ENCODE measurements at regions not wholly inside any gene's neighbourhood (a gene's known extent, or its start where the extent isn't known, plus 50 kb on each side); places are given as distances from the start of the nearest gene placed in this dataset.

DNA sequence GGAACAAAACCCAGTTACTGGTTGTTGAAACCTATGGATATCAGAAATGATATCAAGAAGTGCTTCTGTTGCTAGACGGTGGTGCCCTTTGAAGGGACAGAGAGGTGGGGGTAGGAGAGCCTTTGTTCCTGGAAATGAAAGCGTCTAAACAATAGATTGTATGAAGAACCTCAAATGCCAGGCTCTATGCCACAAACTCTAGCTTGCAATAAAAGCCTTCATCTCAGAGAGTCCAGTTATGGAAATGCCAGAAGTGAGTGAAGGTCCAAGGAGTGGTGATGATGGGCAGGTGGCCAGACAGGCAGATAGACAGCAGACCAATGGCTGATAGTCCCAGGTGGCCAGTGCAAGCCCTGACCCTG is 414.1 kb upstream of the PROX1 start:
- Mint-ChIP-seq H3K27ac (no peak overlapping the region), H3K4me3 (no peak overlapping the region), H3K36me3 (ENCODE audit: low read depth) (no peaks in the 10 kb centered on the region), H3K9me3 (peaks cover 7% of the 10 kb centered on the region), H3K27me3 (peaks cover 9% of the 10 kb centered on the region), H3K4me1 (ENCODE audit: low read depth) (no peaks in the 10 kb centered on the region)
- no peak overlapping the region for H3K4me3 ChIP-seq (ENCODE audit: low read length)
- TF ChIP-seq, protein P1, sequence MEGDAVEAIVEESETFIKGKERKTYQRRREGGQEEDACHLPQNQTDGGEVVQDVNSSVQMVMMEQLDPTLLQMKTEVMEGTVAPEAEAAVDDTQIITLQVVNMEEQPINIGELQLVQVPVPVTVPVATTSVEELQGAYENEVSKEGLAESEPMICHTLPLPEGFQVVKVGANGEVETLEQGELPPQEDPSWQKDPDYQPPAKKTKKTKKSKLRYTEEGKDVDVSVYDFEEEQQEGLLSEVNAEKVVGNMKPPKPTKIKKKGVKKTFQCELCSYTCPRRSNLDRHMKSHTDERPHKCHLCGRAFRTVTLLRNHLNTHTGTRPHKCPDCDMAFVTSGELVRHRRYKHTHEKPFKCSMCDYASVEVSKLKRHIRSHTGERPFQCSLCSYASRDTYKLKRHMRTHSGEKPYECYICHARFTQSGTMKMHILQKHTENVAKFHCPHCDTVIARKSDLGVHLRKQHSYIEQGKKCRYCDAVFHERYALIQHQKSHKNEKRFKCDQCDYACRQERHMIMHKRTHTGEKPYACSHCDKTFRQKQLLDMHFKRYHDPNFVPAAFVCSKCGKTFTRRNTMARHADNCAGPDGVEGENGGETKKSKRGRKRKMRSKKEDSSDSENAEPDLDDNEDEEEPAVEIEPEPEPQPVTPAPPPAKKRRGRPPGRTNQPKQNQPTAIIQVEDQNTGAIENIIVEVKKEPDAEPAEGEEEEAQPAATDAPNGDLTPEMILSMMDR (IDR thresholded peaks at IDR 0.05): no peak
- no peak overlapping the region for H3K27ac ChIP-seq (ENCODE audit: low read depth in 1 of 2, low read length in 2 of 2)
- peaks cover 0 to 6% of the 10 kb centered on the region in 2 experiments for H3K9me3 ChIP-seq (ENCODE audit: control insufficient read depth in 1 of 2, insufficient read depth in 1 of 2, low read length in 2 of 2)
- ChIA-PET POLR2A (no interaction called here), CTCF (no interaction called here)
- H3K4me1 ChIP-seq (ENCODE audit: insufficient read depth, low read length): no peaks in the 10 kb centered on the region
- ATAC-seq (ENCODE audit: poor library complexity) (no peak), DNase-seq (no peak)
- H3K36me3 ChIP-seq (ENCODE audit: insufficient read depth, low read length): no peaks in the 10 kb centered on the region
- no peaks in the 10 kb centered on the region for H3K27me3 ChIP-seq (ENCODE audit: control insufficient read depth in 1 of 2, insufficient read depth in 2 of 2, low read length in 2 of 2)
- intact Hi-C loops (cut with DNase I, micrococcal nuclease): no loop called here

DNA sequence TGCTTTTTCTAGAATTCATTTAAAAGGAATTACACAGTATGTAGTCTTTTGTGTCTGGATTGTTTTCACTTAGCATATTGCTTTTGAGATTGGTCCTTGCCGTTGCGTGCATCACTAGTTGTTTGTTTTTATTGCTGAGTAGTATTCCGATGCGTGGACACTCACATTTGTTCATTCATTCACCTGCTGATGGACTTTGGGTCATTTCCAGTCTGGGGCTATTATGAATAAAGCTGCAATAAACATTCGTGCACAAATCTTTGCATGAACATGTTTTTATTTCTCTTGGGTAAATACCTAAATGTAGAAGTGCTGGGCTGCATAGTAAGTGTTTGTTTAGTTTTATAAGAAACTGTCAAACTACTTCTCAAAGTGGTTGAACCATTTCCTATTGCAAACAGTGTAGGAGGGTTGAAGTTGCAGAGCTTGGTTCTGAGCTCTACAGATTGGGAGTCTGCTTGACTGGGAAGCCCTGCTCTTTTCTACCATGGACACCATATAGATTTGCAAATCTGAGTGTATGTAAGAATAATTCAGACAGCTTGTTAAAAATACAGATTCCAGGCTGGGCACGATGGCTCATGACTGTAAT is 404.7 kb upstream of the PROX1 start:
- DNase-seq (no peak), ATAC-seq (ENCODE audit: poor library complexity) (no peak)
- no peaks in the 10 kb centered on the region for H3K36me3 Mint-ChIP-seq (ENCODE audit: low read depth)
- no peaks in the 10 kb centered on the region for H3K27me3 ChIP-seq (ENCODE audit: control insufficient read depth in 1 of 2, insufficient read depth in 2 of 2, low read length in 2 of 2)
- no peaks in the 10 kb centered on the region for H3K27me3 Mint-ChIP-seq
- H3K4me1 ChIP-seq (ENCODE audit: insufficient read depth, low read length): no peaks in the 10 kb centered on the region
- peaks cover 6% of the 10 kb centered on the region for H3K4me1 Mint-ChIP-seq (ENCODE audit: low read depth)
- no peak overlapping the region for H3K27ac ChIP-seq (ENCODE audit: low read depth in 1 of 2, low read length in 2 of 2)
- H3K4me3 Mint-ChIP-seq: no peak overlapping the region
- H3K4me3 ChIP-seq (ENCODE audit: low read length): no peak overlapping the region
- no peak overlapping the region for H3K27ac Mint-ChIP-seq
- ChIA-PET CTCF (no interaction called here), POLR2A (no interaction called here)
- H3K9me3 Mint-ChIP-seq: no peaks in the 10 kb centered on the region
- intact Hi-C loops (cut with DNase I, micrococcal nuclease): no loop called here
- no peaks in the 10 kb centered on the region for H3K9me3 ChIP-seq (ENCODE audit: control insufficient read depth in 1 of 2, insufficient read depth in 1 of 2, low read length in 2 of 2)
- H3K36me3 ChIP-seq (ENCODE audit: insufficient read depth, low read length): no peaks in the 10 kb centered on the region
- TF ChIP-seq, protein P1 (IDR thresholded peaks at IDR 0.05): no peak

DNA sequence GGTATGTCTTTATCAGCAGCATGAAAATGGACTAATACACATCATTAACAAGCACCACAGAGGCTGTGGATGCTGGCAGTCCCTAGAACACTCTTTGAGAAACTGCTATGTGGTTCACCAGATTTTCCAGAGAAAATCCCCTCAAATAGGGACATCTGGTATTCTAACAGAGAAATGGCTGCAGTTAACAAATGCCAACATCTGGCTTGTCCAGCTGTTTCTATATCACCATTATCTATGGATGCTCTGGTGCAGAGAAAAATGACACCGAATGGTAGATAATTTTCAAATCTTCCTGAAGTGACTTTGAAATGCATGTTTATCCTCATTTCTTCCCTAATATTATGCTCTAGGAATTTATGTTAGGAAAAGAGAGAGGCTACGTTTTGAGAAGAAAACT is 403.5 kb upstream of the PROX1 start:
- ChIA-PET POLR2A (no interaction called here), CTCF (no interaction called here)
- Histone ChIP-seq H3K4me3 (ENCODE audit: low read length) (no peak overlapping the region), H3K36me3 (ENCODE audit: insufficient read depth, low read length) (no peaks in the 10 kb centered on the region), H3K9me3 (ENCODE audit: control insufficient read depth in 1 of 2, insufficient read depth in 1 of 2, low read length in 2 of 2) (no peaks in the 10 kb centered on the region), H3K4me1 (ENCODE audit: insufficient read depth, low read length) (no peaks in the 10 kb centered on the region), H3K27me3 (ENCODE audit: control insufficient read depth in 1 of 2, insufficient read depth in 2 of 2, low read length in 2 of 2) (no peaks in the 10 kb centered on the region), H3K27ac (ENCODE audit: low read depth in 1 of 2, low read length in 2 of 2) (no peak overlapping the region)
- H3K27ac Mint-ChIP-seq: no peak overlapping the region
- no peak overlapping the region for H3K4me3 Mint-ChIP-seq
- TF ChIP-seq, protein P1 (IDR thresholded peaks at IDR 0.05): no peak
- DNase-seq: no peak
- H3K9me3 Mint-ChIP-seq: no peaks in the 10 kb centered on the region
- peaks cover 6% of the 10 kb centered on the region for H3K4me1 Mint-ChIP-seq (ENCODE audit: low read depth)
- no peak for ATAC-seq (ENCODE audit: poor library complexity)
- H3K27me3 Mint-ChIP-seq: no peaks in the 10 kb centered on the region
- intact Hi-C loops (cut with DNase I, micrococcal nuclease): no loop called here
- no peaks in the 10 kb centered on the region for H3K36me3 Mint-ChIP-seq (ENCODE audit: low read depth)

All from CD4-positive, alpha-beta T cell (primary cell).